GM18870 (cell line): ENCODE measurements at regions not wholly inside any gene's neighbourhood (a gene's known extent, or its start where the extent isn't known, plus 50 kb on each side); places are given as distances from the start of the nearest gene placed in this dataset.
"Not testable (repeated sequence)": the region's sequence is repeated elsewhere in the genome, so short reads cannot be mapped to it uniquely, and the experiment has no call there.

Experiments used
- ATAC-seq: cut with Tn5 transposase; IDR thresholded peaks from one replicate; pipeline ENCODE4 v1.9.1; 2021; ENCODE audit warnings: moderate library complexity; ENCODE audit not compliant: unreplicated experiment

DNA sequence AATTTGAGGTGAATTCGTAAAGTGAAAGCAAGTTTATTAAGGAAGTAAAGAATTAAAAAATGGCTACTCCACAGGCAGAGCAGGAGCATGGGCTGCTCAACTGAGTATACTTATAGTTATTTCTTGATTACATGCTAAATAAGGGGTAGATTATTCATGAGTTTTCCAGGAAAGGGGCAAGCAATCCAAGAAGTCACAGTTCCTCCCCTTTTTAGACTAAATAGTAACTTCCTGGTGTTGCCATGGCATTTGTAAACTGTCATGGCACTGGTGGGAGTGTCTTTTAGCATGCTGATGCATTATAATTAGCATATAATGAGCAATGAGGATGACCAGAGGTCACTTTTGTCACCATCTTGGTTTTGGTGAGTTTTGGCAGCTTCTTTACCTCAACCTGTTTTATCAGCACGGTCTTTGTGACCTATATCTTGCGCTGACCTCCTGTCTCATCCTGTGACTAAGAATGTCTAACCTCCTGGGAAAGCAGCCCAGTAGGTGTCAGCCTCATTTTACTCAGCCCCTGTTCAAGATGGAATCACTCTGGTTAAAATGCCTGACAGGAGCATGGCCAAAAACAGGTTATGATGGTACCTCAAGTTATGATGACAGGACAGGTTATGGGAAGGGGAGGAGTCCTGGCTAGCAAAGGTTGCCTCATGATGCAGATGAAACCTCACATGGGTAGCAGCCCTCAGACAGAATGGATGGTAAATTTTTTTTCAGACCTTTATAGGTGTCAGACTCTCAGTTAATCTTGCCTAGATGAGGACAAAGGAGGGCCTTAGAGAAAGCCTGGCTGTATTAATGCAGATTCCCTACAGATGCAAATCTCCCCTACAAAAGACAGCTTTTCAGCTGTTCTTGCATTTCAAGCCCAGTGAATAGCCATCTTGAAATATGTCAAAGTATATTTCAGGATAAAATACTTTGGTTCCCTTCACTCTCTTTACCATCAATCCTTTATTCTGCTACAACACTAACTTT lies 49.7 kb downstream of the SIPA1L2 start:
- no peak for ATAC-seq

DNA sequence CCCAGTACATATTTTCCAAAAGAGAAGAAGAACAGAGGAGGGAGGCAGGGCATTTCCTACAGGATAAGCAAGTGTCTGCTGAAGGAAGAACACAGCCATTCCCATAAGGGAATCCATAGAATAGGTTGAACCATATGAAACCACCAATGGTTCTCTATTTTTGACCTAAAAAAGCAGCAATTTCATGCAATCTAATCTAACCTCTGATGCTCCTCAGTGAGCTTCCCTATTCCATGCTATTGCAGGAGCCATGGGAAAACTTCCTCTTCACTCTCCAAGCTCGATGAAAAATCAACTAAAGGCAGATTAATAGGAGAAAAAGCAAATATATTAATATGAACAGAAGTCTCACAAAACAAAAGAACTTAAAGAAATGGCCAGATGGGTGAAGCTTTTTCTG lies 50.5 kb downstream of the SIPA1L2 start:
- ATAC-seq: no peak

- no peak for ATAC-seq
Observed at GRCh38 chr1:232578651-232579195, 51.2 kb downstream of the SIPA1L2 start.

GRCh38 chr1:232577772-232578171 lies 52.2 kb downstream of the SIPA1L2 start:
- ATAC-seq: no peak

DNA sequence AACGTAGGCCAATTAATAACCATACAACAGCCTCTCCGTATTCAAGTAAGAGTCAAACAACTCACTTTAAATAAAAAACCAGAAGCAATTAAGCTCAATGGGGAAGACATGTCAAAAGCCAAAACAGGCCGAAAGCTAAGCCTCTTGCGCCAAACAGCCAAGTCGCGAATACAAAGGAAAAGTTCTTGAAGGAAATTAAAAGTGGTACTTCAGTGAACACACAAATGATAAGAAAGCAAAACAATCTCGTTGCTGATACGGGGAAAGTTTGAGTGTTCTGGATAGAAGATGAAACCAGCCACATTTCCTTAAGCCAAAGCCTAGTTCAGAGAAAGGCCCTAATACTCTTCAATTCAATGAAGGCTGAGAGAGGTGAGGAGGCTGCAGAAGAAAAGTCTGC lies 53.4 kb downstream of the SIPA1L2 start:
- no peak for ATAC-seq

GRCh38 chr1:232575763-232576040 lies 54.2 kb downstream of the SIPA1L2 start:
- ATAC-seq: no peak

DNA sequence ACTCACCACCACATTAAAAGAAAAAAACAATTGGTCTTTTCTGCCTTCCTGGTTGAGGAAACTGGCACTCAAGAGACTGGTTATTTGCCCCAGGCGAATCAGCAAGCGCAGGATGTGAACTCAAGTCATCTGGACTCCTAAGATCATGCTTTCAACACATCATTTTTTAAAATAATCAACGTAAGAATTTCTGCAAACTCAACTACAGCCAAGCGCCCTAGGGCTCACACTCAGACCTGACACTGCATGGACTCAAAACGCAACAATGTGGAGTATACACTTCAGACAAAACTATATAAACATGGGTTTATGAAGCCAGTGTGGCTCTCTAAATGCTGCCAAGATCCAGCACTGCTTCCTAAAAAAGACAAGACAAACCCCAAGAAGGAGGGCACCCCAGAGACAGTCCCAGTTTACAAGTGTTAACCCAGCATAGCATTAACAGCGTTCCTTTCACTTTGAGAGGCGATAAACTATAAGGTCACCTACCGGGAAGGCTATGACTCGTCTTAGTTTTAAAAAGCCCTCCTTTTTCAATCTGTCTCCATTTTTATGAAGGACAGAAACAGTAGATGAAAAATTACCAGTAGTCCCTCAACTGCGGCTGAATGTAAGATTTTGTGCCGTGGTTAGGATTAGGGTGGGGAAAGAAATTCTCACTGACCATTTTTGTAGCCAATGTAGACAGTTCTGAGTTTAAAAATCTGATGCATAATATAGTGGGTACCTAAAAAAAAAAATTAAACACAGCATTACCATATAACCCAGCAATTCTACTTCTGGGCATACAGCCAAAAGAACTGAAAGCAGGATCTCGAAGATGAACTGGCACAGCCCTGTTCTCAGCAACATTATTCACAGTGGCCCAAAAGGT lies 54.8 kb downstream of the SIPA1L2 start:
- ATAC-seq: no peak

DNA sequence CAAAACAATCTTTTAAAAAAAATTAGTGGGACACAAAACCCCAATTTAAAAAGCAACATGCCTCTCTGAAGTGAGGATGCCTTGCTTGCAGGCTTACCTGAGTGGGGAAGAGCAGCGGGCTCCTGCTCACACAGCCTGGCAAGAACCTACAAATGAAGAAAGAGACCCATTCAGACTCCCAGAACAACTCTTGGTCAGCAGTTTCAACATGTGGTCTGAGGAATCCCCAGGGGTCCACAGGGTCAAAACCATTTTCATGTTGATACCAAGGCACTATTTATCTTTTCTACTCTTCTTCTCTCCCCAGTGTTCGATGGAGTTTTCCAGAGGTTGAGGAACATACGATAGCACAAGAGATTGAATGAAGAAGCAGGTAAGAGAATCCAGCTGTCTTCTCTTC lies 55.9 kb downstream of the SIPA1L2 start:
- ATAC-seq: no peak

GRCh38 chr1:232571523-232571922 lies 58.4 kb downstream of the SIPA1L2 start:
- ATAC-seq: no peak

- ATAC-seq: no peak
Observed at GRCh38 chr1:232570007-232570406, 59.9 kb downstream of the SIPA1L2 start.

- ATAC-seq: not testable (repeated sequence)
Observed at GRCh38 chr1:232569554-232569921, 60.4 kb downstream of the SIPA1L2 start.

DNA sequence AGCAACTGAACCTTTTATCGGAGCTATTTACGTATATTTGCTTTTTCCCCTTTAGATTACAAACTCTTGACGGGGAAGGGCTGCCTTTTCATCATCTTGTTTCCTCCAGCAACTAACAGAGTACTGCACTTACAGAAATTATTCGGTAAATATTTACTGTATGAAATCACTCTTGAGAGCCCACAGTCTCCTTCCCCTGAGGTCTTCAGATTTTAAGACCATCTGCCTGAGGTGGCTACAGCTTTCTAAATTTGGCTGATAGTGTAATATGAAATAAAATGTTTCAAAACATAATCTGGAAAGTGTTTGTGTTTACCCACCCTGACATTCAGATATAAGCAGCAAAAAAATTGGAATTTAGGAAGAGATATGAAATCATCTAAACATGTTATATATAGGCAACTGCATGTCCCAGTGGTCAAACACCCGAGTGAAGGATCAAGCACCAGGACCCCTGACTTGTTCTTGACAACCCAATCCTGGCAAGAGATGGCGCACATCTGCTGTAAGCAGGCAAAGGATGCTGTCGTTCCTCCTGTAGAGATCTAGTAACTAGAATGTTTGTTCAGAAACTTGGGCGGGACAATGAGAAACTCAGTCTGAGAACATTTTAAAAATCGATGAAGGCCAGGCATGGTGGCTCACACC lies 60.9 kb downstream of the SIPA1L2 start:
- ATAC-seq: no peak

- ATAC-seq: no peak
Observed at GRCh38 chr1:232568331-232568852, 61.5 kb downstream of the SIPA1L2 start.

DNA sequence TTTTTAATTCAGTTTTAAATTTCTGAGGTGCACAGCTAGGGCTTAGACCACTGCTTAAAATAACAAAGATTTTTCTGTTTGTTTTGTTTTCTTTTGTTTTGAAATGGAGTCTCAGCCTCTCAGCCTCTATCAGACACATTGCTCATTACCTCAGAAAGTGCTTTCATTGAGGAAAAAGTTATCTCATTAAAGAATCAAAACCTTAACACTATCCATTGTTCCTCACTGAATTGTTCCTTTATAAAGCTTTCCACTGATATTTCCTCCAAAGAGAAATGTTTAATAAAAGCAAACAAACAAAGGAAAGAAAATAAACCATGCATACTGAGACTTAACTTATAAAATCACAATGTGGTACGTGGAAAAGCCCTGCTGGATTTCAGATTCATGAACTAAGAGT lies 63.8 kb downstream of the SIPA1L2 start:
- ATAC-seq: no peak

DNA sequence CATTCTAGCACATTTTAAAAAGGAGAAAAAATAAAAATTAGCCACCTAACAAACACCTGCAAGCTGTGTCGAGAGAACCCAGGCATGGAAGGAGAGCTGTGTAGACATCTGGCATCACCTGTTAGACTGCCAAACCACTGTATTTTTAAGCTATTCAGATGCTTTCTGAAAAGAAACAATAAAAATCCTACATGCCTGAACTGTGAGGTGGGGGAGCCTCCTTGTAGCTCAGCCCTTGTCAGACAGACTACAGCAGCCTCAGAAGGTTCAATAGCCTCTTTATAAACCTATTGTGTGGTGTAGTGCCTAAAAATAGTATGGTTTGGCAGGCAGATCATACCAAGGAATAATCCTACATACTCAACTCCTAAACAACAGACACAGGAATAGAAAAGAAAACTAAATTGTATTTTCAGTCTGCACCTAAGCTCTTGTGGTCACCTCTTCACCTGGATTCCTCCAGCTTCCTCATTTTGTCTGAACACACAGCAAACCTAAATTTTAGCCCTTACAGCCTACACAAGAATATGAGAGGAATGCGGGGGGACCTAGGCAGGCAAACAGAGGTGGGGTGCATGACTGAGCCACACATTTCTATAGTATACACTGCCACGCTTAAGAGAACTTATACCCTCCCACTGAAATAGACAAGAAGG lies 67.0 kb downstream of the SIPA1L2 start:
- no peak for ATAC-seq

GRCh38 chr1:232561381-232561780 lies 68.6 kb downstream of the SIPA1L2 start:
- no peak for ATAC-seq

GRCh38 chr1:232560940-232561339 lies 69.0 kb downstream of the SIPA1L2 start:
- ATAC-seq: no peak

GRCh38 chr1:232558954-232559353 lies 71.0 kb downstream of the SIPA1L2 start:
- no peak for ATAC-seq

DNA sequence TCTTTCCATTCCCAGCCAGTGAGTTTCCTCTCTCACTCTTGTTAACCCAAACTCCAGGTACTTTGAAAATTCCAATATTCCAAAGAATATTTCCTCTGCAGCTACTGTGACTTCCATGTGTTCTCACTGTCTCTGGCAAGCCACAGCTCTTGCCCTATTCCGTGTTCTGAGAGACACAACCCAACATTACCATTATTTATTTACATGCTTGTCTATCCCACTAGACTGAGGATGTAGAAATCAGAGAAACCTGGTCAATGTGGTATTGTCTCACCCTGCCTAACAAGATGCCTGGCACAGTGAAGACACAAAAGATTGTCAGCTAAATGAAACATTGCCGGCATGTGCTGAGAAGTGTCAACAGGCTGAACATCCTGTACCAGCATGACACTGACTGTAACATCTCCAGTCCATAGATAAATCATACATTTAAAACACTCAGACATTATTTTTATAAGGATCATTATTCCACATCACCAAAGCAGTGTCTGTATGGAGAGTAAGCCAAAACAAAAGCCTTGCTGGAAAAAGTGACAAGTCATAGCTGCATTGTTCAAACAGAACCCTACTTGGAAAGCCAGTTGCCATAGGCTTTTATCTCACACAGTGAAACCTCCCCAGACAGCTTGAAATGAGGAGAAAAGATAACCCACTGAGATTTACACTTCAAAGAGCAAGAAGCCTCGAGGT lies 72.3 kb downstream of the SIPA1L2 start:
- ATAC-seq: no peak

DNA sequence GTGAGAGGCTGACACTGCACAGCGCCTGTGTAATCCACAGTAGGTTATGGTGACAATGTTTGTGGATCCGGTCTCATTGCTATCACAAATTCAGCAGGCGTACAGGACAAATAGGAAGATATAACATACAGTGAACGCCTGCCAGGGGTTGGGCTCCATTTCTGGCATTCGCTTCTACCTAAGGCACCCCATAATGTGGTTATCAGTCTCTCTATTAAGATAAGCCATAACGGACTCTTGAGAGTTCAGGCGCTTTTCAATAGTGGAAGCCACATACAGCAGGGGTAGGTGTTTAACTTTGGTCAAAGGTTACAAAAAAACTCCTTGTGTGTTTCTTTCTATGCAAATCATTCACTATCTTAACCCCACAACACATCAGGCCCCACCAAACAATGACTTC lies 72.8 kb downstream of the SIPA1L2 start:
- no peak for ATAC-seq
